Fibroblast of the conjunctiva (primary cell): ENCODE measurements at regions not wholly inside any gene's neighbourhood (a gene's known extent, or its start where the extent isn't known, plus 50 kb on each side); places are given as distances from the start of the nearest gene placed in this dataset.
"Not testable (repeated sequence)": the region's sequence is repeated elsewhere in the genome, so short reads cannot be mapped to it uniquely, and the experiment has no call there.

ENCODE experiments used
- DNase-seq: peaks from one replicate; pipeline ENCODE4 v3.0.0-alpha.2; 2010; ENCODE audit warnings: low read depth

DNA sequence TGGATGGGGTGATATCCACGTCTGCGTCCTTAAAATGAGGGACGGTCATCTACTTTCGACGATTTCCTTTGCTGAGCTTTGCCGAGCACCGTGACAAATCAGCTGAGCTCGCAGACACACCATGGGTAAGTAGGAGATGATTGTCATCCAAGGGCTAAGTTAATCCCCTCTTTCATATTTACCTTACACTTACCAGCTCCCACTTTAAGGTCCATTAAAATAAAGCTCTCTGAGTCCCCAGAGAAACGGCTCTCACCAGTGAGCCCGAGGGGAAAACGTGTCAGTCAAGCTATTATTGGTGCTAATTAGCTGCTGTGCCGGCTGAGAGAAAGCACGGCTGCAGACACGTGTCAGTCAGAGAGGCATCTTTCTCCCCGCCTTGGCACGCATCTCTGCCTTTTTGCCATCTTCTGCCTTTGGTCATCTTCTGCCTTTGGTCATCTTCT, 72.2 kb downstream of the CRLF2 start:
- DNase-seq, result no peak

- DNase-seq, result no peak
Observed at GRCh38 chrX:1139185-1139500, 73.3 kb downstream of the CRLF2 start.

DNA sequence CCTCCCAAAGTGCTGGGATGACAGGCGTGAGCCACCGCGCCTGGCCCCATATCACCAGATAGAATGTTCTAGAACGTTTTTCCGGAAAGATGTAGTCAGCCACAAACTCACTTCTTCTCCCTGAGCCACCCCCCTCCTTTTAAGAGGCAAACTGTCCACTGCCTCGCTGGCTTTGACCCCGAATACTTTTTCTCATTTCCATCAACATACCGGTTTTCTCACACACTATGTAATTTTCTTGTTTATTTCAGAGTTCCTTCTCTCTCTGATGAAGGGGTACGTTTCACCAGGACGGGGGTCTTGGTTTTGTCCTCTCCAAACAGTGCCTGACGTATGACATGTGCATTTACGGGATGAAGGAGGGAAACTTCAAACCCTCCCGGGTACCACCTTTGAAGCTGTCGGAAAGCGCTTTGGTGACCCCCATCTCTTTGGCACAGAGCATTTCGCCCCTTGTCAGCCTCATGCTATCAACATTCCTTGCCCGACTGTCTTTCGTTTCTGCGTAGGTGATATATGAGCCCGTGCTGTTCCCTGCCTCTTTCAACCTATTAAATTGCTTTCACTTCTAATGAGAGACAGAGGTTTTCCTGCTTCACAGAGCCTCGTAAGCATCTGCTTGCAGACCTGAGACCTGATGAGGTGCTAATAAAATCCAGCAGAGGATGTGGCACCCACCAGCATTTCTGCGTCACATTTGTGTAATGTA, 73.8 kb downstream of the CRLF2 start:
- no peak for DNase-seq

- DNase-seq, result no peak
Observed at GRCh38 chrX:1137531-1137930, 74.9 kb downstream of the CRLF2 start.

DNA sequence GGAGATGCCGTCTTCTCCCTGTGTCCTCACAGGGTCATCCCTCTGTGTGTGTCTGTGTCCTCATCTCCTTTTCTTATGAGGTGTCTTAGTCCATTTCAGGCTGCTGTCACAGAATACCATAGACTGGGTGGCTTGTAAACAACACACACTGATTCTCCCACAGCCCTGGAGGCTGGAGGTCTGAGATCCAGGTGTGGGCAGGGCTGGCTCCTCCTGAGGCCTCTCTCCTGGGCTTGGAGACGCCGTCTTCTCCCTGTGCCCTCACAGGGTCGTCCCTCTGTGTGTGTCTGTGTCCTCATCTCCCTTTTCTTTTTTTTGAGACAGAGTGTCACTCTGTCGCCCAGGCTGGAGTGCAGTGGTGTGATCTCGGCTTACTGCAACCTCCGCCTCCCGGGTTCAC, 75.9 kb downstream of the CRLF2 start:
- DNase-seq, result not testable (repeated sequence)

- DNase-seq, result no peak
Observed at GRCh38 chrX:1134976-1135375, 77.5 kb downstream of the CRLF2 start.

GRCh38 chrX:1134156-1134555, 78.3 kb downstream of the CRLF2 start:
- no peak for DNase-seq

DNA sequence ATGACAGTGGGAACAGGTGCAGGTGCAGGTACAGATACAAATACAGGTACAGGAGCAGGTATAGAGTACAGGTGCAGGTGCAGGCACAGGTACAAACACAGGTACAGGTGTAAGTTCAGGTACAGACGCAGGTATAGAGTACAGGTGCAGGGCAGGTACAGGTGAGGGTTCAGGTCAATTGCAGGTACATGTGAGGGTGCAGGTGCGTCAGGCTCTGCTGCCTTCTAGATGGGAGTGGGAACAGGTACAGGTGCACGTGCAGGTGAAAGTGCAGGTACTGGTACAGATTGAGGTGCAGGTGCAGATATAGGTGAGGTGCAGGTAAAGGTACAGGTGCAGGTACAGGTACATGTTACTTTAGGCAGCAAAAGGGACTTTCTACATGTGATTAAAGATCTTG, 85.7 kb downstream of the CRLF2 start:
- no peak for DNase-seq

DNA sequence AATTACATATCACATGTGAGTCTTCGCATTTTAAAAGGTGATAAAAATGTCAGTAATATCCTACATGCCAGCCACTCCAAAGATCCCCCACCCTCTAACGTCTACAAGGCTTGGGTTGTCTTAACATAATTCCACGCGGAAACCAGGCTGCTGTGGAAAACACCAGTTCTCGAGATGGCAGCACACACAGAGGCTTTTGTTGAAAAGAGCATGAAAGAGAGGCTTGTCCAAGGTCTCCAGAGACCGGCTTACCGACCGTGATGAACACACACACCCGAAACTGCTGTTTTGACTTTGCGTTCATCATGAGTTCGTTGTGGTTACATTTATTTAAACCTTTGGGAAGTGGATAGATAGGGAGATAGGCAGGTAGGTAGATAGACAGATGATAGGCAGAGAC, 87.9 kb downstream of the CRLF2 start:
- no peak for DNase-seq

DNA sequence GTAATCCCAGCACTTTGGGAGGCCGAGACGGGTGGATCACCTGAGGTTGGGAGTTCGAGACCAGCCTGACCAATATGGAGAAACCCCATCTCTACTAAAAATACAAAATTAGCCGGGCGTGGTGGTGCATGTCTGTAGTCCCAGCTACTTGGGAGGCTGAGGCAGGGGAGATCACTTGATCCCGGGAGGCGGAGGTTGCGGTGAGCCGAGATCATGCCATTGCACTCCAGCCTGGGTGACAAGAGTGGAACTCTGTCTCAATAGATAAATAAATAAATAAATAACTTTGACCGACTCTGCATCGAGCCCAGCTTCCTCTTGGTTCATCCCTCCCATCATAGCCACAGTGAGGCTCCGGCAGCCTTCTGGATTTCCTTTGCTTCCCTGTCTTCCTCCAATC, 89.6 kb downstream of the CRLF2 start:
- DNase-seq, result not testable (repeated sequence)

DNA sequence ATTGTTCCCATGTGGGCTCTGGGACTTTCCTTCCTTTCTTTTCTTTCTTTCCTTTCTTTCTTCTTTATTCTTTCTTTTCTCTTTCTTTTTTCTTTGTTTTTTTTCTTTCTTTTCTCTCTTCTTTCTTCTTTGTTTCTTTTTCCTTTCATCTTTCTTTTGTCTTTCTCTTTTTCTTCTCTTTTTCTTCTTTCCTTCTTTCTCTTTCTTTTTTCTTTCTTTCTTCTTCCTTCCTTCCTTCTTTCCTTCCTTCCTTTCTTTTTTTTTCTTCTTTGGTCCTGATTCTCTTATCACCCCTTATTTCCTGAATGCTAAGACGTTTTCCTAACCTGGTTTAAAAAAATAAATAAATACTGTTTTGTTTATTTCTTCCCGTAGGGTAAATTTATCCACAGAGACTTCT, 93.2 kb downstream of the CRLF2 start:
- DNase-seq, result no peak

DNA sequence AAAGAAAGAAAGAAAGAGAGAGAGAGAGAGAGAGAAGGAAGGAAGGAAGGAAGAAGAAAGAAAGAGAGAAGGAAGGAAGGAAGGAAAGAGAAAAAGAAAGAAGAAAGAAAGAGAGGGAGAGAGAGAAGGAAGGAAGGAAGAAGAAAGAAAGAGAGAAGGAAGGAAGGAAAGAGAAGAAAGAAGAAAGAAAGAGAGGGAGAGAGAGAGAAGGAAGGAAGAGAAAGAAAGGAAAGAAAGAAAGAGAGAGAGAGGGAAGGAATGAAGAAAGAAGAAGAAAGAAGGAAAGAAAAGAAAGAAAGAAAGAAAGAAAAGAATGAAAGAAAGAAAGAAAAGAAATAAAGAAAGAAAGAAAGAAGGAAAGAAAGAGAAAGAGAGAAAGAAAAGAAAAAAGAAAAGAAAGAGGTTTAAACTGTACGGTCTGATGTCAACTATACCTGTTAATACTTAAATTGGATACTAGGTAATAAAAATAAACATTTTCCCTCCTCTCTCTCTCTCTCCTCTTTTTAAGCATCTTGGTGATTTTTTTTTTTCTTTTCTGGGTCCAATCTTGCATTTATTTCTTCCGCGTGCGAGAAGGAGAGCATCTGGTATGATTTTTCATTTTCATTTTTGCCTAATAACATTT, 93.8 kb downstream of the CRLF2 start:
- DNase-seq, result no peak

DNA sequence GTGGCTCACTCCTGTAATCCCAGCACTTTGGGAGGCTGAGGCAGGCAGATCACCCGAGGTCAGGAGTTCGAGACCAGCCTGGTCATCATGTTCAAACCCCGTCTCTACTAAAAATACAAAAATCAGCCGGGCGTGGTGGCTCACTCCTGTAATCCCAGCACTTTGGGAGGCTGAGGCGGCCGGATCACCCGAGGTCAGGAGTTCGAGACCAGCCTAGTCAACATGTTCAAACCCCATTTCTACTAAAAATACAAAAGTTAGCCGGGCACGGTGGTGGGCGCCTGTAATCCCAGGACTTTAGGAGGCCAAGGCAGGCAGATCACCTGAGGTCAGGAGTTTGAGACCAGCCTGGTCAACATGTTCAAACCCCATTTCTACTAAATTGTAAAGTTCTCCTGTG, 97.0 kb downstream of the CRLF2 start:
- DNase-seq, result not testable (repeated sequence)

GRCh38 chrX:1112321-1112720, 100.1 kb downstream of the CRLF2 start:
- no peak for DNase-seq

- DNase-seq, result no peak
Observed at GRCh38 chrX:1111601-1112300, 100.7 kb downstream of the CRLF2 start.

- no peak for DNase-seq
Observed at GRCh38 chrX:1109580-1110119, 102.8 kb downstream of the CRLF2 start.

GRCh38 chrX:1108501-1109445, 103.7 kb downstream of the CRLF2 start:
- no peak for DNase-seq

- DNase-seq, result no peak
Observed at GRCh38 chrX:1106478-1107210, 105.8 kb downstream of the CRLF2 start.

DNA sequence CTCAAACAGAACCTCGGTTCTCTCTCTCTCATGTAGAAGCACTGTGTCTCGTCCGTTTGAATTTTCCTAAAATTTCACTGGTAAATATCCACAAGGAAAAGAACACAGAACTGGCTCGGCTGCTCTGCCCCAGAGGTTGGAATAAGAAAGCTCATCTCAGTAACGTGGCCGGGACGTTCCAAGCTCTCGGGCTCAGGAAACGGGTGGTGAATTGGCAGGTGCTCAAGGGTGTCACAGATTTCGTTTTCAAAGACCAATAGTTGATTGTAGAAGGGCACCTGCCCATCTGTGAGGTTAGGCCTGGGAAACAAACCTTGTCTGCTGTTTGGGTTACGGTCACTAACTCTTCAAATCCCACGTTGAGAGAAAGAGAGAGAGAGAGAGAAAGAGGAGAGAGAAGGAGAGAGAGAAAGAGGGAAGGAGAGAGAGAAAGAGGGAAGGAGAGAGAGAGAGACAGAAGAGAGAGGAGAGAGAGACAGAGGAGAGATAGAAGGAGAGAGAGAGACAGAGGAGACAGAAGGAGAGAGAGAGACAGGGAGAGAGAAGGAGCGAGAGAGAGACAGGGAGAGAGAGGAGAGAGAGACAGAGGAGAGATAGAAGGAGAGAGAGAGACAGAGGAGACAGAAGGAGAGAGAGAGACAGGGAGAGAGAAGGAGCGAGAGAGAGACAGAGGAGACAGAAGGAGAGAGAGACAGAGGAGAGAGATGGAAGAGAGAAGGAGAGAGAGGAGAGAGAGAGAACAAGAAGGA, 106.6 kb downstream of the CRLF2 start:
- DNase-seq, result no peak

GRCh38 chrX:1105031-1105430, 107.4 kb downstream of the CRLF2 start:
- not testable (repeated sequence) for DNase-seq

- no peak for DNase-seq
Observed at GRCh38 chrX:1103360-1103759, 109.1 kb downstream of the CRLF2 start.
